GM12878 (cell line): ENCODE measurements at regions not wholly inside any gene's neighbourhood (a gene's known extent, or its start where the extent isn't known, plus 50 kb on each side); places are given as distances from the start of the nearest gene placed in this dataset.

Experiments used
- ATAC-seq: fragments of 200-7000 bp; cut with Tn5 transposase; 3 replicates; pipeline ENCODE4 v1.9.1; 2020; ENCODE audit warnings: mild to moderate bottlenecking, moderate library complexity
- BruUV-seq: library from RNA; stranded (reverse); fragments of 400-500 nt; replicated peaks from 2 replicates; lab custom pipeline; 2021; lab: Mats Ljungman, UMichigan
- CTCF ChIA-PET: fragments of 300-600 bp; sonication (Branson Sonifier 250); formaldehyde crosslinking; extraction: SDS; loops from one replicate; lab custom pipeline; 2021; ENCODE audit warnings: inconsistent platforms; lab: Yijun Ruan, JAX
- POLR2A ChIA-PET: fragments of 350-600 bp; formaldehyde crosslinking; extraction: SDS; loops from one replicate; lab custom pipeline; 2021; ENCODE audit warnings: inconsistent platforms; lab: Charles Lee
- RAD21 ChIA-PET: fragments of 300-600 bp; sonication (Branson Sonifier 250); formaldehyde crosslinking; loops from one replicate; lab custom pipeline; 2023; ENCODE audit warnings: antibody characterized with exemption; ENCODE audit not compliant: unreplicated experiment; lab: Charles Lee
- SMC1A ChIA-PET: fragments of 300-600 bp; sonication (Branson Sonifier 250); formaldehyde crosslinking; loops from one replicate; lab custom pipeline; 2023; ENCODE audit not compliant: unreplicated experiment, uncharacterized antibody; lab: Charles Lee
- DNase-seq: peaks from one replicate; pipeline ENCODE4 v3.0.0-alpha.2; 2011; ENCODE audit warnings: low read depth, low spot score
- FAIRE-seq: peaks from 3 replicates; lab custom pipeline; 2011; peaks lifted over from hg19 to GRCh38; lab: Jason Lieb, UNC
- H2AFZ ChIP-seq: 2 replicates; pipeline ENCODE4 v1.6.0; 2011; ENCODE audit warnings: low read depth, low read length, control low read depth; ENCODE audit not compliant: control insufficient read depth
- H3K27ac ChIP-seq: 2 replicates; pipeline ENCODE4 v1.5.1; 2011; ENCODE audit warnings: control low read depth; ENCODE audit not compliant: control insufficient read depth, insufficient read depth
- H3K27me3 ChIP-seq, 2 experiments: replicated peaks in 1 of 2; 2 replicates each; pipeline versions ENCODE4 v1.6.0 to v1.6.1; 2011; ENCODE audit warnings: low read length in 1 of 2; ENCODE audit not compliant: control insufficient read depth in 2 of 2, insufficient read depth in 2 of 2
- H3K36me3 ChIP-seq, 2 experiments: 2 replicates each; pipeline ENCODE4 v1.5.1; 2011; ENCODE audit warnings: low read length in 1 of 2; ENCODE audit not compliant: control insufficient read depth in 2 of 2, insufficient read depth in 2 of 2
- H3K4me1 ChIP-seq: 2 replicates; pipeline ENCODE4 v1.6.1; 2011; ENCODE audit warnings: mild to moderate bottlenecking, low read length, moderate library complexity, mixed read lengths; ENCODE audit not compliant: control insufficient read depth, insufficient read depth
- H3K4me2 ChIP-seq: 2 replicates; pipeline ENCODE4 v1.6.0; 2011; ENCODE audit warnings: control low read depth; ENCODE audit not compliant: control insufficient read depth, insufficient read depth
- H3K4me3 ChIP-seq: fragments of 200-600 bp; sonication (generic); 2 replicates; pipeline ENCODE4 v1.5.1; 2016
- H3K79me2 ChIP-seq: 2 replicates; pipeline ENCODE4 v1.6.0; 2011; ENCODE audit warnings: low read length; ENCODE audit not compliant: control insufficient read depth, insufficient read depth
- H3K9ac ChIP-seq: 2 replicates; pipeline ENCODE4 v1.8.0; 2011; ENCODE audit warnings: low read length, control low read depth, mixed read lengths; ENCODE audit not compliant: control insufficient read depth, insufficient read depth
- H3K9me3 ChIP-seq: replicated peaks from 3 replicates; pipeline ENCODE4 v1.5.1; 2011; ENCODE audit warnings: mild to moderate bottlenecking, low read length; ENCODE audit not compliant: control insufficient read depth, insufficient read depth
- H4K20me1 ChIP-seq: 2 replicates; pipeline ENCODE4 v1.6.0; 2011; ENCODE audit not compliant: control insufficient read depth, insufficient read depth
- CEBPB ChIP-seq, 2 experiments: fragments of 150-350 bp in 1 of 2; IDR thresholded peaks; 2 replicates each; pipeline ENCODE4 v1.6.1; 2012 to 2014; ENCODE audit warnings: low read depth in 2 of 2, low read length in 2 of 2, borderline replicate concordance in 1 of 2, inconsistent platforms in 1 of 2
- ETV6 ChIP-seq, 2 experiments: fragments of 450-650 bp in 1 of 2; IDR thresholded peaks in 1 of 2; conservative IDR thresholded peaks in 1 of 2; 2 replicates each; pipeline ENCODE4 v1.6.1; 2014; ENCODE audit warnings: antibody characterized with exemption in 1 of 2, borderline replicate concordance in 1 of 2, low read depth in 1 of 2, mild to moderate bottlenecking in 1 of 2, moderate library complexity in 1 of 2
- MTA3 ChIP-seq: IDR thresholded peaks from 2 replicates; pipeline ENCODE4 v1.6.1; 2012; ENCODE audit warnings: low read length, inconsistent platforms, borderline replicate concordance
- NR2C1 ChIP-seq: fragments of 450-650 bp; IDR thresholded peaks from 2 replicates; pipeline ENCODE4 v1.6.1; 2017; ENCODE audit warnings: antibody characterized with exemption, mild to moderate bottlenecking, moderate library complexity
- SUPT20H ChIP-seq: IDR thresholded peaks from 2 replicates; pipeline ENCODE4 v1.6.1; 2011; ENCODE audit warnings: low read depth, mild to moderate bottlenecking, low read length, moderate library complexity, borderline replicate concordance; ENCODE audit not compliant: control insufficient read depth
- TCF3 ChIP-seq: IDR thresholded peaks from 2 replicates; pipeline ENCODE4 v1.6.1; 2012; ENCODE audit warnings: low read depth, mild to moderate bottlenecking, low read length, borderline replicate concordance; ENCODE audit not compliant: insufficient read depth
- WRNIP1 ChIP-seq: IDR thresholded peaks from 2 replicates; pipeline ENCODE4 v1.6.1; 2011; ENCODE audit warnings: low read depth, low read length, improper control_type of control experiment, borderline replicate concordance
- ZBTB40 ChIP-seq: fragments of 450-650 bp; IDR thresholded peaks from 2 replicates; pipeline ENCODE4 v1.6.1; 2016; ENCODE audit warnings: mild to moderate bottlenecking, moderate library complexity, borderline replicate concordance
- ZNF217 ChIP-seq: fragments of 450-650 bp; IDR thresholded peaks from 2 replicates; pipeline ENCODE4 v1.6.1; 2017; ENCODE audit warnings: antibody characterized with exemption, mild to moderate bottlenecking
- WGBS: methylation state at CpG from one replicate; pipeline ENCODE4 v1.1.6; 2016; ENCODE audit warnings: low lambda C conversion rate; ENCODE audit not compliant: insufficient replicate concordance, insufficient coverage; ENCODE audit errors: missing lambda C conversion rate; 5-methylcytosine and 5-hydroxymethylcytosine counted together
- in situ Hi-C: fragments of 300-500 bp; cut with MboI; formaldehyde crosslinking; loops from 9 replicates; pipeline ENCODE4 v1.14.3; 2018; ENCODE audit warnings: mixed read lengths
- intact Hi-C: fragments of 100-400 bp; cut with micrococcal nuclease; formaldehyde crosslinking; loops from one replicate; pipeline ENCODE4 v1.14.2; 2022; ENCODE audit not compliant: unreplicated experiment
- TF ChIP-seq, protein P1 (sequence below): fragments of 450-650 bp; formaldehyde crosslinking; IDR thresholded peaks from 2 replicates; pipeline ENCODE4 v1.5.0; 2022; ENCODE audit warnings: mild to moderate bottlenecking, missing genetic modification characterization
- TF ChIP-seq, protein P2 (sequence below): IDR thresholded peaks from 2 replicates; pipeline ENCODE4 v1.6.1; 2011; ENCODE audit warnings: borderline replicate concordance, low read depth, mild to moderate bottlenecking, moderate library complexity, low read length; ENCODE audit not compliant: insufficient read depth, poor library complexity, severe bottlenecking

GRCh38 chr21:24894324-24894723, 713.0 kb downstream of the MRPL39 start:
- DNase-seq (no peak), FAIRE-seq (no peak), ATAC-seq (no peak)
- no peaks in the 10 kb centered on the region for H3K79me2 ChIP-seq
- no peak overlapping the region for H3K27ac ChIP-seq
- POLR2A ChIA-PET, result no interaction called here
- BruUV-seq, result no TSS peak
- H4K20me1 ChIP-seq, result no peaks in the 10 kb centered on the region
- in situ Hi-C loops (loop anchor here (10.0 kb wide), 2 partner anchors 280 to 420 kb away; no protein-coding TSS in a partner anchor), intact Hi-C loops (loop anchor here (10.0 kb wide), 1 partner anchor 320 kb away; no protein-coding TSS in a partner anchor)
- H3K9ac ChIP-seq, result no peak overlapping the region
- no peak overlapping the region for H3K4me2 ChIP-seq
- SMC1A ChIA-PET, result interaction anchor here (0.8 to 6.7 kb wide), 6 partner anchors 145 to 490 kb away, joined by 4 to 72 read pairs (median 5); no protein-coding TSS in a partner anchor
- 74% methylated on average over 1 of the region's 1 CpG for WGBS
- CTCF ChIA-PET, result interaction anchor here (0.8 to 3.6 kb wide), 3 partner anchors 144 to 491 kb away, joined by 4 to 50 read pairs (median 4); no protein-coding TSS in a partner anchor
- no peaks in the 10 kb centered on the region for H3K36me3 ChIP-seq
- no peak overlapping the region for H3K4me3 ChIP-seq
- no peaks in the 10 kb centered on the region; the same call in 2 of the 3 replicates for H3K9me3 ChIP-seq
- no peaks in the 10 kb centered on the region for H3K4me1 ChIP-seq
- no peaks in the 10 kb centered on the region for H3K27me3 ChIP-seq
- H2AFZ ChIP-seq, result no peak overlapping the region
- RAD21 ChIA-PET, result interaction anchor here (2.5 to 3.6 kb wide), 2 partner anchors 145 to 491 kb away, joined by 14 to 45 read pairs; no protein-coding TSS in a partner anchor
- TF ChIP-seq ZBTB40, result no peak
- TF ChIP-seq TCF3, result no peak
- TF ChIP-seq, protein P1, sequence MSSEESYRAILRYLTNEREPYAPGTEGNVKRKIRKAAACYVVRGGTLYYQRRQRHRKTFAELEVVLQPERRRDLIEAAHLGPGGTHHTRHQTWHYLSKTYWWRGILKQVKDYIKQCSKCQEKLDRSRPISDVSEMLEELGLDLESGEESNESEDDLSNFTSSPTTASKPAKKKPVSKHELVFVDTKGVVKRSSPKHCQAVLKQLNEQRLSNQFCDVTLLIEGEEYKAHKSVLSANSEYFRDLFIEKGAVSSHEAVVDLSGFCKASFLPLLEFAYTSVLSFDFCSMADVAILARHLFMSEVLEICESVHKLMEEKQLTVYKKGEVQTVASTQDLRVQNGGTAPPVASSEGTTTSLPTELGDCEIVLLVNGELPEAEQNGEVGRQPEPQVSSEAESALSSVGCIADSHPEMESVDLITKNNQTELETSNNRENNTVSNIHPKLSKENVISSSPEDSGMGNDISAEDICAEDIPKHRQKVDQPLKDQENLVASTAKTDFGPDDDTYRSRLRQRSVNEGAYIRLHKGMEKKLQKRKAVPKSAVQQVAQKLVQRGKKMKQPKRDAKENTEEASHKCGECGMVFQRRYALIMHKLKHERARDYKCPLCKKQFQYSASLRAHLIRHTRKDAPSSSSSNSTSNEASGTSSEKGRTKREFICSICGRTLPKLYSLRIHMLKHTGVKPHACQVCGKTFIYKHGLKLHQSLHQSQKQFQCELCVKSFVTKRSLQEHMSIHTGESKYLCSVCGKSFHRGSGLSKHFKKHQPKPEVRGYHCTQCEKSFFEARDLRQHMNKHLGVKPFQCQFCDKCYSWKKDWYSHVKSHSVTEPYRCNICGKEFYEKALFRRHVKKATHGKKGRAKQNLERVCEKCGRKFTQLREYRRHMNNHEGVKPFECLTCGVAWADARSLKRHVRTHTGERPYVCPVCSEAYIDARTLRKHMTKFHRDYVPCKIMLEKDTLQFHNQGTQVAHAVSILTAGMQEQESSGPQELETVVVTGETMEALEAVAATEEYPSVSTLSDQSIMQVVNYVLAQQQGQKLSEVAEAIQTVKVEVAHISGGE (CRISPR knock-in tag), result no peak
- TF ChIP-seq SUPT20H, result no peak
- TF ChIP-seq, protein P2, sequence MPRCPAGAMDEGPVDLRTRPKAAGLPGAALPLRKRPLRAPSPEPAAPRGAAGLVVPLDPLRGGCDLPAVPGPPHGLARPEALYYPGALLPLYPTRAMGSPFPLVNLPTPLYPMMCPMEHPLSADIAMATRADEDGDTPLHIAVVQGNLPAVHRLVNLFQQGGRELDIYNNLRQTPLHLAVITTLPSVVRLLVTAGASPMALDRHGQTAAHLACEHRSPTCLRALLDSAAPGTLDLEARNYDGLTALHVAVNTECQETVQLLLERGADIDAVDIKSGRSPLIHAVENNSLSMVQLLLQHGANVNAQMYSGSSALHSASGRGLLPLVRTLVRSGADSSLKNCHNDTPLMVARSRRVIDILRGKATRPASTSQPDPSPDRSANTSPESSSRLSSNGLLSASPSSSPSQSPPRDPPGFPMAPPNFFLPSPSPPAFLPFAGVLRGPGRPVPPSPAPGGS, result no peak
- TF ChIP-seq WRNIP1, result no peak
- no peak for TF ChIP-seq CEBPB (IDR thresholded peaks at IDR 0.05; ENCODE audit: borderline replicate concordance in 1 of 2, low read depth in 2 of 2, low read length in 2 of 2)
- no peak for TF ChIP-seq ZNF217
- no peak for TF ChIP-seq ETV6 (conservative IDR thresholded peaks at IDR 0.05 in 1 of 2, IDR thresholded peaks at IDR 0.05 in 1 of 2; ENCODE audit: borderline replicate concordance in 1 of 2, low read depth in 1 of 2)
- TF ChIP-seq MTA3, result no peak
- TF ChIP-seq NR2C1, result no peak
